ENCODE measurements at regions not wholly inside any gene's neighbourhood (a gene's known extent, or its start where the extent isn't known, plus 50 kb on each side); places are given as distances from the start of the nearest gene placed in this dataset.

GRCh38 chr22:47995718-47996117, 1233.3 kb downstream of the TBC1D22A start:
- no peak for TF ChIP-seq POLR2A (IDR thresholded peaks at IDR 0.05)
- no peak for TF ChIP-seq CTCF (IDR thresholded peaks at IDR 0.05)

Measured in esophagus squamous epithelium (tissue), 4 donors.